Superior temporal gyrus (tissue), 1 donor: ENCODE measurements at regions not wholly inside any gene's neighbourhood (a gene's known extent, or its start where the extent isn't known, plus 50 kb on each side); places are given as distances from the start of the nearest gene placed in this dataset.
A peak's percentile ranks its signal among the peaks of the same experiment; 100 is the strongest.
"Not testable (repeated sequence)": the region's sequence is repeated elsewhere in the genome, so short reads cannot be mapped to it uniquely, and the experiment has no call there.

Experiments
- DNase-seq: peaks from one replicate; pipeline ENCODE4 v3.0.0-alpha.2; 2016; ENCODE audit errors: extremely low spot score

DNA sequence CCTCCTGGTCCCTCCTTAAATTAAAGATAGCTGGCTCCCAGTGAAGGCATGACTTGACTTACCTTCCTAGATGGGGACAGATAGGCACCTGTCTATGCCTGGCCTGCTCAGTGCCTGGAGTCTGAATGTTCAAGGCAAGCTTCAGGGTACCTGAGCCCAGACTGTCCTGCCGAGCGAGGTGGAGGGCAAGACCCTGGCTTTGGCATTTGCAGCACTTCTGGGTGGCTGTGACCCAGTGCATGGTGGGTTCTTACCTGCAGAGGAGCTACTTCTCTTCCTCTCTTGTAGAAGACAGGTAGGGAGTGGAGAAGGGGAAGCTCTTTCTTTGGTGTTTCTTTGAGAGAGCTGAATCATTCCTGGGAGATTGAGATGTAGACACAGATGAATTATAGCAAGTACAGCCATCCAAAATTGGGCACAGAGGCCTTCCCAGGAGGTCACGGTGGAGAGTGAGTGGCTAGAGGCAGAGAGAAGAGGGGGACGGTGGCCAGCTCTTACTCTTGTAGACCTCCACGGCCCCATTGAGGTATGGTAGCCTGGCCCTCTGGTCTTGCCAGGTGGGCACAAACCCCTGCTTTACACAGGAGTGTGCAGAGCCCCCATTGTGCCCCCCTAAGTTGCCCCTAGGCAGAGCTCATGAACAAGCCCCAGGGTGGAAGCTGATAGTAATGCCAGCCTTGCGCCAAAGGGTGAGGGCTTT, 402.5 kb upstream of the TPM1 start:
- no peak for DNase-seq

DNA sequence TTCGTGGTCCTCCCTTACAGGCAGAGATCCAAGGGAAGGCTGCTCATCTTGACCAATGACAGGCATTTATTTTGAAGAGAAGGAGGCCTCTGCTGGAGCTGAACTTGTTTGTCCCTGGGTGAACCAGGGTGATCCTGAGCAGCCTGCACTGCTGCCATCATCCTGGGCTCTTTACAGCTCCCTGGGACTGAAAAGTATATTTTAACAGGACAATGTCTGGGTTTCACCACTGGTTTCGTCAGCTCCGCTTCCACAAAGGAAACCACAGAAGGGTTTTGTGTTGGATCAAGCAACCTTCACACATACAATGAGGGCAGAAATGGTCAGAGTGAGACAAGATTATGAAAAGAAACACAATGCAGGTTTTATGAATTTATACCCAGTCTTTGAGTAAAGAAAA, 400.7 kb upstream of the TPM1 start:
- DNase-seq: no peak

DNA sequence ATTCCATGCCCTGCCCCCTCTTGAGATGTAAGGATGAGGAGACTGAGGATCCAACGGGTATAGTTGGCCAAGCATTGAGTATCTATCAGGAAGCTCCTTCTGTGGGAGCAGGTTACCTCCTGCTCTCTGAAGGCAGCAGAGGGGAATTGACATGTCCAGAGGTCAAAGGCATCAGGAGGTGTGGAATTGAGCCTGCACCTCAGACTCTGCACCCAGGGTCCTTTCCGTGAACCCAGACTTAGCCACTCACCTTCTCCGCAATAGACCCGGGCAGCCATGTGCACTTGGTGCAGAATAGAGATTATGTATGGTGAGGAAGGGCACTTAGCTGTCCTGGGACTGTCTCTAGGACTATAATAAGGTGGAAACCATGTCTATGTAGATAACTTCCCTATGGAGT, 399.0 kb upstream of the TPM1 start:
- no peak for DNase-seq

DNA sequence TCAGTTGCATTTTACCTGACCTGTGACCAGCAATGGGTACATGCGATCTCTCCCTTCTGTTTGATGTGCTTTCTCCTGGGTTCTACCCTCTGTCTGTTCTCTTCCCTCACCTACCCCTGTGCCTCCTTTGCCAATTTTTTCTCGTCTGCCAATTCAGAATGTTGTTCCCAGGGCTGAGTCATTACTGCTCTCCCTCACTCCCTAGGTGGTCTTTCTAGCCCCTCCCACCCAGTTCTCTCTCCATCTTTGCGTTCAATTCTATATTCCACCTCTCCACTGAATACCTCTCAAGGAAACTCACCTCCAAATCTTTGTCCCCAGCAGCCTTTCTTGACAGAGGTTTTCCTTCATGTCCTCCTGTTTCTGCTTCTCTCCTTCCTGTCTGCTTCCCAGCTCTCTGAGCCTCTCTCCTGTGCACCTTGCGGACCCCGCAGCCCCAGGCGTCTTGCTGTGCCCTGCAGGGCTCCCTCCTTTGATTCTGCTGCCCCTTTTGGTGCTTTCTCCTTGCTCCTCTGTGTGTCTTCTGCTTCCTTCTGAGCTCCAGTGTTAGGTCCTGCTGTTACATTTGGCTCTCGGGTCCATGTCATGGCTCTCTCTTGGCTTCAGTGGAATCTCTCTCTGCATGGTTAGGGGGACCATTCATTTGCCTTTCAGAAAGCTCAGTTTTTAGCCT, 398.2 kb upstream of the TPM1 start:
- no peak for DNase-seq

DNA sequence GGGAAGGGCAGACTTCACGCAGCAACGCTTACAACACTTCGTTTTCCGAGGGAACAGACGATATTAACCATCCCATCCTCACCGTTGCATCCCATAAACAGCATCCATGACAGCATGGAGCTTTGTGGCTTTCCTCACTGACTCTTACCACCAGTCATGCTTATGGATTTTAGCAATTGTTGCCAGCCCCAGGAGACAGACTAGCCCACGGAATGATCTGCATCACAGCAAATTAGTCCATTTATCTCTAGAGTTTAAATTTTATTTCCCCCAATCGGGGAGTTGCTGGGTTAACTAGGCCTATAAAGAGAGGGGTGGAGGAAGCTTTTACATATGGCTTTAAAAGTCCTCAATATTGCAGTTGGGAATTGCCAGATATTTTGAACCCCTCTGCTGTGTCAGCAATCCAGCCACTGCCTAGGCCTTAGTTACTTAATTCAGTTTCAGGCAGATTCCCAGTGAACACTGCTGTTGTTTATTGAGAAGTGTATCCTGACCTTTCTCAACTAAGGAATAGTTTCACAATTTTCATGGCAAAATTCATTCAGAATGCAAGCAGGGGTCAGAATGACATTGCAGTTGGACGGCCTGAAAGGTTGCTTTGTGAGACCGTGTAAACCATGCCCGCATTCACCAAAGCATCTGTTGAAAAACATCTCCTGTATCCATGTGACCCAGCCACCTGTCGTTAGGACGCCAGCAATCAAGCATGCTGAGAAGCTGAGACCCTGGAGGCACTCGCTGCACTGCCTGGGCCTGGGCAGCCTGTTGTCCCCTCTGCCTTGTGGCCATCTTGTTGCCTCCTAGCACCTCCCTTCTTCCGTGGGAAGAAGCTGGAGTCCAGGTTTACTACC, 397.4 kb upstream of the TPM1 start:
- no peak for DNase-seq

DNA sequence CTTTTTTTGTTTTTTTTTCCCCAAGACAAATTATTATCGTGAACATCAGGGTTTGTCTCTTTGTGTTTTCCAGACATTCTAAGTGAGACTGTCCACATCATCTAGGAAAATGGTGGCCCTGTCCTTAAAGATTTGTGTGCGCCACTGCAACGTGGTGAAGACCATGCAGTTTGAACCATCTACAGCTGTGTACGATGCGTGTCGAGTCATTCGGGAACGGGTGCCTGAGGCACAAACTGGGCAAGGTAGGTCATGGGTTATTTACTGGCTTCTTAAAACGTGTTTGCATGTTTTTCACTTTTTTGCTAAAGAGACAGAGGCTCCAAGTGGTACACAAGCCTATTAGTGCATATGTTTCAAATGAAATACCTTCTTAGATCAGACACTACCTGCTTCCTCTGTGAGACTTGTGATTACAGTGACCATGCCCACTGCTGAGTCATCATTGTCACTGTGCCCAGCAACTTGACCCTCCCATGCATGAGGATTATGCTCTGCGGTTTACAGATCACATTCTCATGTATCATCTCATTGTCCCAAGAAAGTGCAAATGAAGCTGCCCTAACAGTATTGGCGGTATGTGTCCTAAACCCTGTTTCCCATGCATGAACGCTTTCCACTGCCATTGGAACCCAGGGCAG, 395.2 kb upstream of the TPM1 start:
- DNase-seq: no peak

DNA sequence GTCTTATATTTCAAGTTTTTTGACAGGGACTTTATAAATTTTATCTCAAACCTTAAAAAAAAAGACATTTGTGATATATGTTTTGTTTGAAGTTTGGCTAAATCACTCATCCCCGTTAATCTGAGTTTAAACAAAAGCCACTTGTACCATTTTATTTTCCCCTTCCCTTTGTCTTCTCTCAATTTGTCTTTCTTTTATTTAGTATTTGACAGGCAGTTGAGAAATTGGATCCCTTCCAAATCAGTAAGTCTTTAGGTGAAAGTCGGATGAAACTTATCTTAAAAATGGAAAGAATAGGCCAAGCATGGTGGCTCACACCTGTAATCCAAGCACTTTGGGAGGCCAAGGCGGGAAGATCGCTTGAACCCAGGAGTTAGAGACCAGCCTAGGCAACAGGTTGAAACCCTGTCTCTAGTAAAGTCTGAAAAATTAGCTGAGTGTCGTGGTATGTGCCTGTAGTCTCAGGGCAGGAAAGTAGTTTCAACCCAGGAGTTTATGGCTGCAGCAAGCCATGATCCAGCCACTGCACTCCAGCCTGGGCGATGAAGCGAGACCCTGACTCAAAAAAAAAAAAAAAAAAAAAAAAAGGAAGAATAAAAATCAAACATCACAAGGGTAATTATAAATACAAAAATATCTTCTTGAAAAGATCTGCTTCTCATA, 394.6 kb upstream of the TPM1 start:
- no peak for DNase-seq

DNA sequence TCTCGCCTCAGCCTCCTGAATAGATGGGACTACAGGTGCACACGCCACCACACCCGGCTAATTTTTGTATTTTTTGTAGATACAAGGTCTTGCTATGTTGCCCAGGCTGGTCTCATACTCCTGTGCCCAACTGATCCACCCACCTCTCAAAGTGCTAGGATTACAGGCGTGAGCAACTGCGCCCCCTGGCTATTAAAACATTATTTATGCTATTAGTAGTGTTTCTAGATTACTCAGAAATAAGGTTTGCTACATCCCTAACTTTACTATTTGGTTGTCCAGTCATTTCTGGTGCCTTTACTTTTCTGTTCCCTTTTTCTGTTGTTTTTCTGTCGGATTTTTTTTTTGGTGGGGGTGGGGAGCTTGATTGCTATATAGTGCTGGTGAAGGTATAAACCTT, 393.6 kb upstream of the TPM1 start:
- no peak for DNase-seq

DNA sequence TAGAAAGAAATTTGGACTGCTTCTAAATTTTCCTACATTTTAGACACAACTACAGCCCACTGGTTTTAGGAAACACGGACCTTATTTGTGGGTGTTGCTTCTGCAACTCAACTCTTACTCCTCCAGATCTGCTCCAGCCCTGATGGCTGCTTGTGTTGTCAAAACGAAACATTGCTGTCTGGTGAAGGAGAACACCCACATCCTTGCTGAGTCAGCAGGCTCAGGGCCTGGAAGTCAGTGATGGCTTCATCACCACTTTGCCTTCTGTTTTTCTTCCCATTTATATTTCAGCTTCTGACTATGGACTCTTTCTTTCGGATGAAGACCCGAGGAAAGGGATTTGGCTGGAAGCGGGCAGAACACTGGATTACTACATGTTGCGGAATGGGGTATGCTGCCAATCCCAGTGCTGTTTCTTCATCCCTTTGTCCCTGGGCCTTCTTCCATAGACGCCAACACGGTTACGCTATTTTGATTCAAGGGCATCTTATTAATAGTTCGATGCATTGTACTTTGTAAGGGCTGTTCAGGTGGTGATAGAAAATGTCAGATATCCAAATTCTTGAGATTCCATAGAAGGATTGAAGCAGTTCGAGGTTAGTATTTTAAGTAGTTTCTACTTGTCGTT, 392.6 kb upstream of the TPM1 start:
- peak; percentile 55 for DNase-seq

DNA sequence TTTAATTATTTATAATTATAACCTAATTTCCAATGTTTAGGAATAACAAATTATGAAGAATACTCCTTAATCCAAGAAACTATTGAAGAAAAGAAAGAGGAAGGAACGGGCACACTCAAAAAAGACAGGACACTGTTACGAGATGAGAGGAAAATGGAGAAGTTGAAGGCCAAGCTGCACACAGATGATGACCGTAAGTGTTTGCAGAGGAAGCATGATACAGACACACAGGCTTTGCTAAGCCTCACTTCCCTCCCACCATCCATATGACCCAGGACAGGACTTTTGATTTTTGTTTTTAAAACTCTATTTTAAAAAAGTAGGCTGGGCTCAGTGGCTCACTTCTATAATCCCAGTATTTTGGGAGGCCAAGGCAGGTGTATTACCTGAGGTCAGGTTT, 389.4 kb upstream of the TPM1 start:
- DNase-seq: no peak

DNA sequence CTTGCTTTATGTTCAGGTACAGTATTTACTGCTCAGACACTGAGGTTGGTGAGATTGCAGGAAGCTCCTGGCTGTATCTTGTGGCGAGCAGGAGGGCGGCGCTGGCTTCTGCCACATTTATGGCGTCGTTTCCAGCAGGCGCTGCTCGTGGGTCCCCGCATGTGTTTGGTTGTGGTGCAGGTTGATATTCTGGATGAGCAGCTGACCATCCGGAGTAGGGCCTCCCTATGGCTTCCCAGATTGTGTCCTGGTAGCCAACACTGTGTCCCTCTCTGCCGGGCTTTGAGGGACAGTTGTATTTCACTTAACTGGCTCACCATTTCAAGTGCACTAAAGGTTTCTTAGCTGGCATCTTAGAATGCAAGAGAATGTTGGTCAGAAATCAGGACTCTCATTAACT, 386.5 kb upstream of the TPM1 start:
- no peak for DNase-seq

DNA sequence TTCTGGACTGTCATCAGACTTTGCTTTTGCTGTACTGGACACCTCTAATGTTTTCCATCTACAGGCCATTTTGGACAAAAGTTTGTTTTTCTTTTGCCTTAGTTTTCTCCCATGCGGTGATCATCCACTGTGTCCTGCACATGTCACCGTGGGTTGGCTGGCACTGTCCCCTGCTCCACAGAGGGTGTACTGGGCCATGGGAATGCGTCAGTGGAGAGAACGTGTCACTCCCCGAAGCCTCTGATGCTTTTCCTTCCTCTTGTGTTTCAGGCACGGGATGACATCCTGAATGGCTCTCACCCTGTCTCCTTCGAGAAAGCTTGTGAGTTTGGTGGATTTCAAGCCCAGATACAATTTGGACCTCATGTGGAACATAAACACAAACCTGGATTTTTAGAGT, 385.0 kb upstream of the TPM1 start:
- DNase-seq: not testable (repeated sequence)

DNA sequence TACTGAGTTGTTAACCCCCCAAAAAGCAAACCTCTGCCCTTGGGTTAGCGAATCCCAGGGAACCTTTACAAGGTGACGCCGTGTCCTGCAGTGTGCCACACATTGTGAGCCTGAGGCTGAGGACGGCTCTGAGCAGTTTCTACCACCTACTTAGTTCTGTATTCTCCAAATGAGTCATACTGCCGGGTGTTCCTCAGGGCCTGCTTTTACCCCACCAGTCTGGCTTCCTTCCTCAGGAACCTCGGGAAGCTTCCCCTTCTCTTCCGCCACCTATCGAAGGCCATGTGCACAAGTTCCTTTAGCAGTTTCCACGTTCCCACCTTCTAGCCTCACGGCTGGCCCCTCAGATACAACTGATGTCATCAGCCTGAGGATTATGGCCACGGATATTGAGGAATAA, 384.0 kb upstream of the TPM1 start:
- peak; percentile 24 for DNase-seq

DNA sequence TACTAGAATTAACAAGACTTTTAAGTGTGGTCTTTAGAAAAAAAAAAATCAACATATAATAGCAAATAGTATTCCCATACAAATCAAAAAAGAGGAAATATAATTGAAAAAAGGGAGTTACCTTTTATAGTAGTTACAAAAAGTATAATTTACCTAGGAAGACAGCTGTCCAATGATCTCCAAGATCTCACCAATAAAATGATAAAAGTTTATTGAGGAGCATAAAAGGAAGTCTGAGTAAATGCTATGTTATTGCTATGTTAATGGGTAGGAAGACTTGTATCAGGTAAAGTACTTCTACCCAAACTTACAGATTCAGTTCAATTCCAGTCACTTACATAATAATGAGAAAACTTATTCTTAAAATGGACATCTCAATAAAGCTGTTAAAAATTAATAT, 379.0 kb upstream of the TPM1 start:
- no peak for DNase-seq

DNA sequence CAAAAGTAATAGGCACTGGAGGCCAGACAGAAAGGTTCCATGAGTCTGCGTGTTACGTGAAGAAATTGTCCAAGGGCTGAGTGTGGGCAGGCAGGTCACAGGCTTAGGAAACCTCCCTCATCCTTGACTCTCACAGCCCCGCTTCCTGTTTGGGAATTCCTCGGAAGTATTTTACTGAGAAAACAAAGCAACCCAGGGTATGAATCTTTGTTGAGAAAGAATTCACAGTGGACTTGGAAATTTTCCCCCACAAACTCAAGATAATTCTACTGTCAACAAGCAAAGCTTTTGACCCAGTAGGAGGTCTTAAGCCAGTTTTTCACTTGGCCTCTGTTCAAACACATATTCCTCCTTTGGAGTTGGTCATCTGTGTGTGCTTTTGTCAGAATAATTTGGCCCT, 377.1 kb upstream of the TPM1 start:
- DNase-seq: no peak

DNA sequence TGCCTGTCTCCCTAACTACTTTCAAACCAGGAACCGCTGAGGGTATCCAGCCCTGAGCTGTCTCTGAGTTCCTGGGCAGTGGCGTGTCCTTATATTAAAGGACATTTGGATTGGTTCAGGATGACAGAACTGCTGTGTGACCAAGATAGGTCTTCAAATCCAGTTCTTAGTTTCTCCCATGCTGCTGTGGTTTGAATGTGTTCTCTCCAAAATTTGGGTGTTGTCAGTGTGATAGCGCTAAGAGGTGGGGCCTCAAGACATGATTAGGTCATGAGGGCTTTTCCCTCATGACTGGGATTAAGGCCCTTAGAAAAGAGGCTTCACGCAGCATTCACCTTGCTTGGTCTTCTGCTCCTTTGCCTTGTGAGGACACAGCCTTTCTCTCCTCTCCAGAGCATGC, 376.5 kb upstream of the TPM1 start:
- DNase-seq: no peak

DNA sequence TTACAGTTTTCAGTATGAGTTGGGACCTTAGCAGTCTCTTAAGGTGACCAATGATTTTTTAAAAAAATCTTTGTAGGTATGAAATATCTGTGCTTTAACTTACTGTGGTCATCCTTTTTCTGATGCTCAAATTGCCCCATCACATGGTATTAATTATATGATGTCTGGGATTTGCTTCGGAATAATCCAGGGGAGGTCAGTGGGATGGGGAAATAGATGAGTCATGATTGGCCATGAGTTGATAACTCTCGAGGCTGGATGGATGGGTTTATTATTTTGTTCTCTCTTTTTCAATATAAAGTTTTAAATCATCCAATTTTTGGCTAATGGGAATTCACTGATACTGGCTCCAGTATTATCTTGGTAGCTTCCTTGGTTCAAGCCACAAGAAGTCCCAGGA, 370.3 kb upstream of the TPM1 start:
- no peak for DNase-seq

DNA sequence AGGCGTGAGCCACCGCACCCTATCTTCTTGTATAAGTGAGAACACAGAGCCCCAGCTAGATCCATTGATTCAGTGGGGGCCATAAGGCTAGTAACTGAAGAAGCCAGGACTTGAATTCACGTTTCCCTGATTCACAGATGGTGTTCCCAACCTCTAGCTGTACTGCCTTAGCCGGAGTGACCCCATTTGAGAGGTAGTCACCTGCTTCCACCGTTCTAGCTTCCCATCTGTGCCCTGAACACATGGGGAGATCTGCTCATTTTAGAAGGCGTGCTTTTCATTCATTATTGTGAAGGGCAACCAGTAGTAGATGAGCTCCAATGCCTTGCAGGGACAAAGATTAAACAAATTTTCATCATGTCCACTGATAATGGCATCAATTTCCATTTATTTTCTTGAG, 365.7 kb upstream of the TPM1 start:
- DNase-seq: no peak

DNA sequence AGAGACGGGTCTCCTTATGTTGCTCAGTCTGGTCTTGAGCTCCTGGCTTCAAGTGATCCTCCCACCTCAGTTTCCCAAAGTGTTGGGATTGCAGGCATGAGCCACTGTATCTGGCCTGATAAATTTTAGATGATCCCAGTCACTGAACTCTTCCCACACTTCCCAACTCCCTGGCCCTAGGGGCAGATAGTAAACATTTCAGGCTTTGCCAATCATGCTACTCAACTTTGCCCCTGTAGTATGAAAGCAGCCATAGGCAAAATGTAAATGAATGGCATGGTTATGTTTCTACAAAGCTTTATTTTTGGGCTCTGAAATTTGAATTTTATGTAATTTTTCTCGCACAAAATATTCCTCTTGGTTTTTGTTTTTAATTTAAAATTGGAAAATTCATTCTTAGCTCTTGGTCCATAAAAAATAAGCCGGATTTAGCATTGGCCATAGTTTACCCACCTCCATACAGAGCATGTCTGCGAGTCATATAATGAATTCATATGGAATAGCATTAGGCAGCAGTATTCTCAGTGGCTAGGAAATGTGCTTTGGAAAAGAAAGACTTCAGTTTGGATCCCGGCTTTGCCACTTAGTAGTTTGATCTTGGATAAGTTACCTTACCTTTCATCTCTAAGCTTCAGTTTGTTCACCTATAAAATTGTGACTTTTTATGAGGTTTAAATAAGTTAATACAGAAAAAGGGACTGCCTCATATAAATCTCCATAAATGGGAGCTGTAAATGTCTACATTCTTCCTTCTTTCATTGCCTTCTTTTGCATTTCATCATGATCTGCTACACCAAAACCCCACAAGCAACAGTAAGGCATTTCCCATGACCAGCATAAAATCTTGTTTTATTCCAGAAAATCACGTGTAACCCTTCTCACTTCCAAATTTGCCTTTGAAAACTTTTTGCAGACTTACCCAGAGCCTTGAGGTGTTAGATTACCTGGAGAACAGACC, 360.3 kb upstream of the TPM1 start:
- no peak for DNase-seq

DNA sequence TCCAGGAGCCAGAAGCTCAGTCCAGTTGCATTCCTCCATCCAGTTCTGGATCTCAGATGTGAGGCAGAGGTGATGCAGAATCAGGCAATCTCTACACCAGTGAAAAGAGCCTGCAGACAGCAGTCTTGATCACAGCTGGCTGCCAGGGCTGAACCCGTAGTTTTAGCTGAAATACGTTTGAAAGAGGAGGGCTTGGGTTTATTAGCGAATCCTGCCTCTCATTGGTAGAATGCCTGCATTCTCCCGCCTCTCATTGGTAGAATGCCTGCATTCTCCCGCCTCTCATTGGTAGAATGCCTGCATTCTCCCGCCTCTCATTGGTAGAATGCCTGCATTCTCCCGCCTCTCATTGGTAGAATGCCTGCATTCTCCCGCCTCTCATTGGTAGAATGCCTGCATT, 359.4 kb upstream of the TPM1 start:
- DNase-seq: not testable (repeated sequence)
